GM12878 (cell line): ENCODE measurements at regions not wholly inside any gene's neighbourhood (a gene's known extent, or its start where the extent isn't known, plus 50 kb on each side); places are given as distances from the start of the nearest gene placed in this dataset.
"Not testable (repeated sequence)": the region's sequence is repeated elsewhere in the genome, so short reads cannot be mapped to it uniquely, and the experiment has no call there.

Experiments
- ATAC-seq: fragments of 200-7000 bp; cut with Tn5 transposase; 3 replicates; pipeline ENCODE4 v1.9.1; 2020; ENCODE audit warnings: mild to moderate bottlenecking, moderate library complexity
- BruUV-seq: library from RNA; stranded (reverse); fragments of 400-500 nt; replicated peaks from 2 replicates; lab custom pipeline; 2021; lab: Mats Ljungman, UMichigan
- CTCF ChIA-PET: fragments of 300-600 bp; sonication (Branson Sonifier 250); formaldehyde crosslinking; extraction: SDS; loops from one replicate; lab custom pipeline; 2021; ENCODE audit warnings: inconsistent platforms; lab: Yijun Ruan, JAX
- POLR2A ChIA-PET: fragments of 350-600 bp; formaldehyde crosslinking; extraction: SDS; loops from one replicate; lab custom pipeline; 2021; ENCODE audit warnings: inconsistent platforms; lab: Charles Lee
- RAD21 ChIA-PET: fragments of 300-600 bp; sonication (Branson Sonifier 250); formaldehyde crosslinking; loops from one replicate; lab custom pipeline; 2023; ENCODE audit warnings: antibody characterized with exemption; ENCODE audit not compliant: unreplicated experiment; lab: Charles Lee
- SMC1A ChIA-PET: fragments of 300-600 bp; sonication (Branson Sonifier 250); formaldehyde crosslinking; loops from one replicate; lab custom pipeline; 2023; ENCODE audit not compliant: unreplicated experiment, uncharacterized antibody; lab: Charles Lee
- DNase-seq: peaks from one replicate; pipeline ENCODE4 v3.0.0-alpha.2; 2011; ENCODE audit warnings: low read depth, low spot score
- FAIRE-seq: peaks from 3 replicates; lab custom pipeline; 2011; peaks lifted over from hg19 to GRCh38; lab: Jason Lieb, UNC
- H2AFZ ChIP-seq: 2 replicates; pipeline ENCODE4 v1.6.0; 2011; ENCODE audit warnings: low read depth, low read length, control low read depth; ENCODE audit not compliant: control insufficient read depth
- H3K27ac ChIP-seq: 2 replicates; pipeline ENCODE4 v1.5.1; 2011; ENCODE audit warnings: control low read depth; ENCODE audit not compliant: control insufficient read depth, insufficient read depth
- H3K27me3 ChIP-seq, 2 experiments: replicated peaks in 1 of 2; 2 replicates each; pipeline versions ENCODE4 v1.6.0 to v1.6.1; 2011; ENCODE audit warnings: low read length in 1 of 2; ENCODE audit not compliant: control insufficient read depth in 2 of 2, insufficient read depth in 2 of 2
- H3K36me3 ChIP-seq, 2 experiments: 2 replicates each; pipeline ENCODE4 v1.5.1; 2011; ENCODE audit warnings: low read length in 1 of 2; ENCODE audit not compliant: control insufficient read depth in 2 of 2, insufficient read depth in 2 of 2
- H3K4me1 ChIP-seq: 2 replicates; pipeline ENCODE4 v1.6.1; 2011; ENCODE audit warnings: mild to moderate bottlenecking, low read length, moderate library complexity, mixed read lengths; ENCODE audit not compliant: control insufficient read depth, insufficient read depth
- H3K4me2 ChIP-seq: 2 replicates; pipeline ENCODE4 v1.6.0; 2011; ENCODE audit warnings: control low read depth; ENCODE audit not compliant: control insufficient read depth, insufficient read depth
- H3K4me3 ChIP-seq: fragments of 200-600 bp; sonication (generic); 2 replicates; pipeline ENCODE4 v1.5.1; 2016
- H3K79me2 ChIP-seq: 2 replicates; pipeline ENCODE4 v1.6.0; 2011; ENCODE audit warnings: low read length; ENCODE audit not compliant: control insufficient read depth, insufficient read depth
- H3K9ac ChIP-seq: 2 replicates; pipeline ENCODE4 v1.8.0; 2011; ENCODE audit warnings: low read length, control low read depth, mixed read lengths; ENCODE audit not compliant: control insufficient read depth, insufficient read depth
- H3K9me3 ChIP-seq: replicated peaks from 3 replicates; pipeline ENCODE4 v1.5.1; 2011; ENCODE audit warnings: mild to moderate bottlenecking, low read length; ENCODE audit not compliant: control insufficient read depth, insufficient read depth
- H4K20me1 ChIP-seq: 2 replicates; pipeline ENCODE4 v1.6.0; 2011; ENCODE audit not compliant: control insufficient read depth, insufficient read depth
- FOXK2 ChIP-seq: fragments of 450-650 bp; IDR thresholded peaks from 2 replicates; pipeline ENCODE4 v1.6.1; 2017; ENCODE audit warnings: mild to moderate bottlenecking, moderate library complexity
- TAF1 ChIP-seq: IDR thresholded peaks from 2 replicates; pipeline ENCODE4 v1.6.1; 2011; ENCODE audit warnings: mild to moderate bottlenecking, low read depth, low read length, borderline replicate concordance
- WGBS: methylation state at CpG from one replicate; pipeline ENCODE4 v1.1.6; 2016; ENCODE audit warnings: low lambda C conversion rate; ENCODE audit not compliant: insufficient replicate concordance, insufficient coverage; ENCODE audit errors: missing lambda C conversion rate; 5-methylcytosine and 5-hydroxymethylcytosine counted together
- in situ Hi-C: fragments of 300-500 bp; cut with MboI; formaldehyde crosslinking; loops from 9 replicates; pipeline ENCODE4 v1.14.3; 2018; ENCODE audit warnings: mixed read lengths
- intact Hi-C: fragments of 100-400 bp; cut with micrococcal nuclease; formaldehyde crosslinking; loops from one replicate; pipeline ENCODE4 v1.14.2; 2022; ENCODE audit not compliant: unreplicated experiment
- TF ChIP-seq, protein P1 (sequence below): fragments of 450-650 bp; IDR thresholded peaks from 2 replicates; pipeline ENCODE4 v1.6.1; 2016; ENCODE audit warnings: mild to moderate bottlenecking

GRCh38 chr11:27227736-27228135 lies 135.3 kb downstream of the CCDC34 start:
- Histone ChIP-seq H3K27ac (no peak overlapping the region), H3K79me2 (no peaks in the 10 kb centered on the region), H3K27me3 (no peaks in the 10 kb centered on the region), H3K4me1 (no peaks in the 10 kb centered on the region), H3K9ac (no peak overlapping the region), H3K4me3 (no peak overlapping the region), H4K20me1 (no peaks in the 10 kb centered on the region), H2AFZ (no peak overlapping the region), H3K4me2 (no peak overlapping the region), H3K36me3 (no peaks in the 10 kb centered on the region), H3K9me3 (no peaks in the 10 kb centered on the region; the same call in 2 of the 3 replicates)
- TF ChIP-seq FOXK2 = no peak
- no peak for TF ChIP-seq TAF1
- TF ChIP-seq, protein P1, sequence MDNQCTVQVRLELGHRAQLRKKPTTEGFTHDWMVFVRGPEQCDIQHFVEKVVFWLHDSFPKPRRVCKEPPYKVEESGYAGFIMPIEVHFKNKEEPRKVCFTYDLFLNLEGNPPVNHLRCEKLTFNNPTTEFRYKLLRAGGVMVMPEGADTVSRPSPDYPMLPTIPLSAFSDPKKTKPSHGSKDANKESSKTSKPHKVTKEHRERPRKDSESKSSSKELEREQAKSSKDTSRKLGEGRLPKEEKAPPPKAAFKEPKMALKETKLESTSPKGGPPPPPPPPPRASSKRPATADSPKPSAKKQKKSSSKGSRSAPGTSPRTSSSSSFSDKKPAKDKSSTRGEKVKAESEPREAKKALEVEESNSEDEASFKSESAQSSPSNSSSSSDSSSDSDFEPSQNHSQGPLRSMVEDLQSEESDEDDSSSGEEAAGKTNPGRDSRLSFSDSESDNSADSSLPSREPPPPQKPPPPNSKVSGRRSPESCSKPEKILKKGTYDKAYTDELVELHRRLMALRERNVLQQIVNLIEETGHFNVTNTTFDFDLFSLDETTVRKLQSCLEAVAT = no peak
- SMC1A ChIA-PET = interaction anchor here (1.7 to 9.2 kb wide), 2 partner anchors 15 to 68 kb away, joined by 6 to 189 read pairs; no protein-coding TSS in a partner anchor
- no TSS peak for BruUV-seq
- RAD21 ChIA-PET = interaction anchor here (1.6 kb wide), 1 partner anchor 14 kb away, joined by 7 read pairs; no protein-coding TSS in a partner anchor
- POLR2A ChIA-PET = no interaction called here
- WGBS = 8% methylated on average over 5 of the region's 5 CpGs
- in situ Hi-C loops (no loop called here), intact Hi-C loops (no loop called here)
- CTCF ChIA-PET = interaction anchor here (1.3 to 1.4 kb wide), 2 partner anchors 14 to 44 kb away, joined by 4 to 7 read pairs; no protein-coding TSS in a partner anchor
- ATAC-seq (no peak), FAIRE-seq (no peak), DNase-seq (no peak)

- FAIRE-seq = not testable (repeated sequence)
- WGBS = 65% methylated on average over 16 of the region's 24 CpGs
These were observed 143.5 kb downstream of the CCDC34 start for GRCh38 chr11:27219487-27220039.

More at GRCh38 chr11:27219487-27220039, 143.5 kb downstream of the CCDC34 start:
- H3K4me1 ChIP-seq, intact Hi-C loops, H2AFZ ChIP-seq, H3K27me3 ChIP-seq, ATAC-seq, H4K20me1 ChIP-seq, POLR2A ChIA-PET, H3K36me3 ChIP-seq, DNase-seq, H3K4me2 ChIP-seq, CTCF ChIA-PET, H3K27ac ChIP-seq, in situ Hi-C loops, H3K9me3 ChIP-seq, H3K4me3 ChIP-seq, H3K9ac ChIP-seq, RAD21 ChIA-PET, H3K79me2 ChIP-seq, BruUV-seq: not testable (repeated sequence)
- SMC1A ChIA-PET = interaction anchor here (14.9 kb wide), 1 partner anchor 12 kb away, joined by 189 read pairs; no protein-coding TSS in a partner anchor
